T-helper 2 cell (primary cell): ENCODE measurements at regions not wholly inside any gene's neighbourhood (a gene's known extent, or its start where the extent isn't known, plus 50 kb on each side); places are given as distances from the start of the nearest gene placed in this dataset.

ENCODE experiments used
- DNase-seq, 5 experiments: peaks; one replicate each; pipeline versions ENCODE4 v3.0.0 to v3.0.0-alpha.2; 2012 to 2022

GRCh38 chr2:120576509-120577474 is 158.9 kb upstream of the GLI2 start:
- no peak for DNase-seq

GRCh38 chr2:120577721-120578295 is 157.9 kb upstream of the GLI2 start:
- no peak for DNase-seq

GRCh38 chr2:120578576-120579352 is 156.9 kb upstream of the GLI2 start:
- no peak for DNase-seq

- DNase-seq, result no peak
Observed at GRCh38 chr2:120579916-120580685, 155.6 kb upstream of the GLI2 start.

GRCh38 chr2:120580709-120581108 is 155.0 kb upstream of the GLI2 start:
- no peak for DNase-seq

- no peak for DNase-seq
Observed at GRCh38 chr2:120583121-120583520, 152.5 kb upstream of the GLI2 start.

- no peak for DNase-seq
Observed at GRCh38 chr2:120583851-120584570, 151.7 kb upstream of the GLI2 start.

- no peak for DNase-seq
Observed at GRCh38 chr2:120586507-120587278, 149.0 kb upstream of the GLI2 start.

- DNase-seq, result no peak
Observed at GRCh38 chr2:120587279-120587996, 148.2 kb upstream of the GLI2 start.

GRCh38 chr2:120587997-120588336 is 147.7 kb upstream of the GLI2 start:
- no peak for DNase-seq

GRCh38 chr2:120589771-120590608 is 145.7 kb upstream of the GLI2 start:
- DNase-seq, result no peak

GRCh38 chr2:120590841-120591240 is 144.8 kb upstream of the GLI2 start:
- DNase-seq, result no peak

- no peak for DNase-seq
Observed at GRCh38 chr2:120591572-120591971, 144.1 kb upstream of the GLI2 start.

GRCh38 chr2:120592084-120592483 is 143.6 kb upstream of the GLI2 start:
- no peak for DNase-seq

- DNase-seq, result no peak
Observed at GRCh38 chr2:120593921-120594686, 141.6 kb upstream of the GLI2 start.

GRCh38 chr2:120594856-120595685 is 140.6 kb upstream of the GLI2 start:
- DNase-seq, result no peak

- no peak for DNase-seq
Observed at GRCh38 chr2:120595739-120596138, 139.9 kb upstream of the GLI2 start.
